Colonic mucosa (tissue), 4 donors: ENCODE measurements at regions not wholly inside any gene's neighbourhood (a gene's known extent, or its start where the extent isn't known, plus 50 kb on each side); places are given as distances from the start of the nearest gene placed in this dataset.

ENCODE experiments used
- DNase-seq: peaks from one replicate; pipeline ENCODE4 v3.0.0-alpha.2; 2020
- H3K27ac ChIP-seq: fragments of 200-600 bp; one replicate; pipeline ENCODE4 v1.8.0; 2021
- H3K27me3 ChIP-seq: fragments of 200-600 bp; one replicate; pipeline ENCODE4 v1.8.0; 2021
- H3K36me3 ChIP-seq: fragments of 200-600 bp; one replicate; pipeline ENCODE4 v1.8.0; 2021
- H3K4me1 ChIP-seq: fragments of 200-600 bp; one replicate; pipeline ENCODE4 v1.8.0; 2021; ENCODE audit warnings: mild to moderate bottlenecking
- H3K4me3 ChIP-seq: fragments of 200-600 bp; one replicate; pipeline ENCODE4 v1.8.0; 2021
- H3K9ac ChIP-seq, 2 donors: one replicate each; pipeline ENCODE4 v1.7.0; 2013; ENCODE audit warnings: control low read depth in 2 of 2, low read depth in 2 of 2, low read length in 2 of 2
- H3K9me3 ChIP-seq: fragments of 200-600 bp; one replicate; pipeline ENCODE4 v1.8.0; 2021
- intact Hi-C: fragments of 100-400 bp; cut with DNase I; formaldehyde crosslinking; loops from one replicate; pipeline ENCODE4 v1.14.1; 2022
- TF ChIP-seq, protein P1 (sequence below): fragments of 200-600 bp; IDR thresholded peaks from one replicate; pipeline ENCODE4 v1.8.0; 2022; ENCODE audit warnings: antibody characterized with exemption, mild to moderate bottlenecking
- donor health status: healthy.
- donor health status: DM: no; HTN: no; CAD: no.
- donor health status: DM: no; HTN: no; CAD: no.

DNA sequence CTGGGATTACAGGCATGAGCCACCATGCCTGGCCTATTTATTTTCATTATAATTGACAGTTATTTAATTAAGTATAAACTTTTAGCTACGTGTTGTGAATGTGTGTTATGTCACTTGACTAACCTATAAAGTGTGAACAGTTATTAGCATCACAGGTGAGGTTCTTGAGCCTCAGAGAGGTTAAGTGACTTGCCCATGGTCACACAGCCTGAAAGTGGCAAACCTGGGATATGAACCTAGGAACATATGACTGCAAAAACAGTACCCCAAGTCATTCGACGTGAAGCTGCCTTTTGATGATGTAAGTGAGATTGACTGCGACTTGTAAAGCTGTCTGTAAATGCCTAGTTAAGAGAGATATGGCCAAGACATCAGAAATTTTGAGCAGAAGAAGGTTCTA, 77.9 kb upstream of the SALL4 start:
- no peak for DNase-seq
- Histone ChIP-seq H3K9ac (no peak overlapping the region), H3K36me3 (no peaks in the 10 kb centered on the region), H3K27ac (no peak overlapping the region), H3K27me3 (no peaks in the 10 kb centered on the region), H3K9me3 (no peaks in the 10 kb centered on the region), H3K4me1 (no peaks in the 10 kb centered on the region), H3K4me3 (no peak overlapping the region)
- intact Hi-C loops = no loop called here
- TF ChIP-seq, protein P1, sequence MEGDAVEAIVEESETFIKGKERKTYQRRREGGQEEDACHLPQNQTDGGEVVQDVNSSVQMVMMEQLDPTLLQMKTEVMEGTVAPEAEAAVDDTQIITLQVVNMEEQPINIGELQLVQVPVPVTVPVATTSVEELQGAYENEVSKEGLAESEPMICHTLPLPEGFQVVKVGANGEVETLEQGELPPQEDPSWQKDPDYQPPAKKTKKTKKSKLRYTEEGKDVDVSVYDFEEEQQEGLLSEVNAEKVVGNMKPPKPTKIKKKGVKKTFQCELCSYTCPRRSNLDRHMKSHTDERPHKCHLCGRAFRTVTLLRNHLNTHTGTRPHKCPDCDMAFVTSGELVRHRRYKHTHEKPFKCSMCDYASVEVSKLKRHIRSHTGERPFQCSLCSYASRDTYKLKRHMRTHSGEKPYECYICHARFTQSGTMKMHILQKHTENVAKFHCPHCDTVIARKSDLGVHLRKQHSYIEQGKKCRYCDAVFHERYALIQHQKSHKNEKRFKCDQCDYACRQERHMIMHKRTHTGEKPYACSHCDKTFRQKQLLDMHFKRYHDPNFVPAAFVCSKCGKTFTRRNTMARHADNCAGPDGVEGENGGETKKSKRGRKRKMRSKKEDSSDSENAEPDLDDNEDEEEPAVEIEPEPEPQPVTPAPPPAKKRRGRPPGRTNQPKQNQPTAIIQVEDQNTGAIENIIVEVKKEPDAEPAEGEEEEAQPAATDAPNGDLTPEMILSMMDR = no peak

DNA sequence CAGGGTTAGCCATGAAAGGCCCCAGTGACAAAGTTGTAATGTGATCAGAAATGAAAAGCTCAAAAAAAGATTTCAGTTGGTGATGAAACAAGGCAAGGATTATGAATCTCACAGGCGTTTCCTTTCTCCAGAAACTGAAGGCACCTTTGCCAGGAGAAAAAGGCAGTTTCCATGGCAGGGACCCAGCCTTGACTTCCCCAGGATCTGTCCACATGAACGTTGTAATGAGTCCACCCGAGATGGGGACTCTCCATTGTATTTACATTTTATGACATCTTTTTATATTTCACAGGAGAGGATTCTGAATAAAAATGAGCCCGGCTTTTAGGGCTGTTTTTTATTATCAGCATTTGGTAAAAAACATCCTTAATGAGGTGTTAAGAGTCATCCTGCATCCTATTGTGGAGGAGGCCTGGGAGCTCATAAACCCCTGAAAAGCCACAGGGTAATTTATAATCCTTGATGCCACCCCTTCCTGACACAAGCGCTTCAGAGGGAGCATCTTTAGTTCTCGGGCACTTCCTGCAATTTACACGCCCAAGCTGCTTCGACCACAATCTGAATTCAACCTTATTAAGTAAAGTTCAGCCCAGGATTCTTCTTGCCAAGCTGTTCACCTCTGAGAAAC, 74.1 kb upstream of the SALL4 start:
- Histone ChIP-seq H3K9ac (no peak overlapping the region), H3K36me3 (no peaks in the 10 kb centered on the region)
- no peak for DNase-seq

DNA sequence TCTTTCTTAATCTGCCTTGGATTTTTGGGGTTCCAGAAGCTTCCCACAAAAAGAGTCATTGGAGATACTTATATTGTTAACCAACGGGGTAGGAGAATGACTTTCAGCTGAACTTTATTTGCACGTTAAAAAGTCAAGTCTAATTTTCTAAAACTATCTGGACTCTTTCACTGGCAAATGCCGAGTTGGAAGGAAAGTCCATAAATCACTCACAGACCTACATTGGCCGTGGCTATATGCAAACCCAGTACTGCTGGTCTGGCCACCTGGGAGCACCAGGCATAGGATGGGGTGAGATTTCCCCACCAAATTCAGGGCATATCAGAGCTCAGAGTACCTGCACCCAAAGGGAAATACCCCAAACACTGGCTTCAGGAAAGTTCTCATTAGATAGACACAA, 71.3 kb upstream of the SALL4 start:
- Histone ChIP-seq H3K4me3 (no peak overlapping the region), H3K4me1 (no peaks in the 10 kb centered on the region), H3K27me3 (peaks cover 6% of the 10 kb centered on the region), H3K9ac (no peak overlapping the region), H3K9me3 (no peaks in the 10 kb centered on the region), H3K27ac (no peak overlapping the region), H3K36me3 (no peaks in the 10 kb centered on the region)
- intact Hi-C loops = no loop called here
- no peak for DNase-seq
- TF ChIP-seq, protein P1 = no peak

More for the DNA sequence above, 74.1 kb upstream of the SALL4 start:
- Histone ChIP-seq H3K27ac (no peak overlapping the region), H3K4me3 (no peak overlapping the region), H3K9me3 (no peaks in the 10 kb centered on the region), H3K4me1 (no peaks in the 10 kb centered on the region), H3K27me3 (peaks cover 6% of the 10 kb centered on the region)
- intact Hi-C loops = no loop called here
- TF ChIP-seq, protein P1 = no peak

DNA sequence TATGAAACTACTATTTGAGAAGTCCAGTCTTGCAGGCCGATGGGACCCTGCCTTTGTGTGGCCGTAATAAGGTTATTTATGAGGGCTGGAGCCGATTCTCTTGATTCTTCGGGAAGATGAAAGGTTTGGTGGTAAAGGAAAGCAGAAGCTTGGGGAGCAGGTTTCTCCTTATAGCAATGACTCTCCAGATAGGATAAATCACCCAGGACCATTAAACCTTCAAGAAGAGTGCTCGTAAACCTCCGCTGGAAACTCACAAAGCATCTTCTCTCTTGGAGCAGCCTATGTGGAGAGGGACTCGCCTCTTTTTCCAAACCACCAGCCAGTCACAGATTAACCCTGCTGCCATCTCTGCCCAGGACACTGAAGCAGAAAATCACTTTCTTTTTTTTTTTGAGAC, 69.6 kb upstream of the SALL4 start:
- intact Hi-C loops = no loop called here
- H3K9ac ChIP-seq = no peak overlapping the region
- no peak overlapping the region for H3K4me3 ChIP-seq
- H3K9me3 ChIP-seq = no peaks in the 10 kb centered on the region
- peaks cover 6% of the 10 kb centered on the region for H3K27me3 ChIP-seq
- no peaks in the 10 kb centered on the region for H3K4me1 ChIP-seq
- H3K36me3 ChIP-seq = no peaks in the 10 kb centered on the region
- TF ChIP-seq, protein P1 = no peak
- no peak overlapping the region for H3K27ac ChIP-seq
- DNase-seq = no peak

DNA sequence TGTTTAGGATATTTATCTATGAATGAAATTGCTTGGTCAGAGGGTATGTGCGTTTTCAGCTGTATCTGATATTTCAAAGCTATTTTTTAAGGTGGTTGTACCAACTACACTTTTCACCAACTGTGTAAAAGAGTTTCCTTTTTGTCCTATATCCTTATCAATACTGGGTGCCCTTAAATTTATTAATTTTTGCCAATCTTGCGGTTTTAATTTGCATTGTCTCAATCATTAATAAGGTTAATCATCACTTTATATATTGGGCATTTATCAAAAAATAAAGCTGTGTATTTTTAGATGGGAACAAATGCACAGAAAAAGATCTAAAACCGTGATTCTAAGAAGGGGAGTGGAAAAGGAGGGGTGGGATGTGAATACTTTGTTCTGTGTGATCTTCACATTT, 66.7 kb upstream of the SALL4 start:
- H3K27ac ChIP-seq = no peak overlapping the region
- H3K4me3 ChIP-seq = no peak overlapping the region
- H3K9ac ChIP-seq = no peak overlapping the region
- H3K9me3 ChIP-seq = no peaks in the 10 kb centered on the region
- H3K36me3 ChIP-seq = no peaks in the 10 kb centered on the region
- intact Hi-C loops = no loop called here
- TF ChIP-seq, protein P1 = no peak
- H3K4me1 ChIP-seq = no peaks in the 10 kb centered on the region
- H3K27me3 ChIP-seq = peaks cover 6% of the 10 kb centered on the region
- DNase-seq = no peak
